Eye (tissue), 1 donor: ENCODE measurements at regions not wholly inside any gene's neighbourhood (a gene's known extent, or its start where the extent isn't known, plus 50 kb on each side); places are given as distances from the start of the nearest gene placed in this dataset.
A peak's percentile ranks its signal among the peaks of the same experiment; 100 is the strongest.

Experiments
- DNase-seq: peaks from one replicate; pipeline ENCODE4 v3.0.0-alpha.2; 2015

- no peak for DNase-seq
Measured at GRCh38 chrX:21056622-21057021, 317.6 kb upstream of the CNKSR2 start.

GRCh38 chrX:21047034-21047455 lies 327.2 kb upstream of the CNKSR2 start:
- DNase-seq: no peak

- peak; percentile 12 for DNase-seq
Measured at GRCh38 chrX:21014326-21014725, 359.9 kb upstream of the CNKSR2 start.

- no peak for DNase-seq
Measured at GRCh38 chrX:21004835-21005234, 369.4 kb upstream of the CNKSR2 start.

- DNase-seq: no peak
Measured at GRCh38 chrX:20995829-20996228, 378.4 kb upstream of the CNKSR2 start.

- DNase-seq: no peak
Measured at GRCh38 chrX:20989361-20989760, 384.9 kb upstream of the CNKSR2 start.

- DNase-seq: no peak
Measured at GRCh38 chrX:20988804-20989203, 385.4 kb upstream of the CNKSR2 start.

- DNase-seq: no peak
Measured at GRCh38 chrX:20988118-20988517, 386.1 kb upstream of the CNKSR2 start.

GRCh38 chrX:20980426-20980825 lies 393.8 kb upstream of the CNKSR2 start:
- no peak for DNase-seq

GRCh38 chrX:20974326-20974725 lies 399.9 kb upstream of the CNKSR2 start:
- no peak for DNase-seq

GRCh38 chrX:20973038-20973437 lies 401.2 kb upstream of the CNKSR2 start:
- no peak for DNase-seq

- DNase-seq: no peak
Measured at GRCh38 chrX:20971250-20971649, 403.0 kb upstream of the CNKSR2 start.

- DNase-seq: no peak
Measured at GRCh38 chrX:20969565-20969964, 404.7 kb upstream of the CNKSR2 start.

GRCh38 chrX:20968996-20969395 lies 405.2 kb upstream of the CNKSR2 start:
- DNase-seq: no peak

GRCh38 chrX:20967725-20968124 lies 406.5 kb upstream of the CNKSR2 start:
- DNase-seq: no peak

- no peak for DNase-seq
Measured at GRCh38 chrX:20965270-20966044, 408.8 kb upstream of the CNKSR2 start.

GRCh38 chrX:20954014-20954413 lies 420.2 kb upstream of the CNKSR2 start:
- no peak for DNase-seq

- no peak for DNase-seq
Measured at GRCh38 chrX:20952180-20952579, 422.0 kb upstream of the CNKSR2 start.

- DNase-seq: no peak
Measured at GRCh38 chrX:20951016-20951810, 423.0 kb upstream of the CNKSR2 start.

GRCh38 chrX:20947411-20947912 lies 426.8 kb upstream of the CNKSR2 start:
- DNase-seq: peak; percentile 3

GRCh38 chrX:20913760-20914159 lies 460.5 kb upstream of the CNKSR2 start:
- DNase-seq: peak; percentile 48

GRCh38 chrX:20906571-20906970 lies 467.6 kb upstream of the CNKSR2 start:
- no peak for DNase-seq

- DNase-seq: no peak
Measured at GRCh38 chrX:20884565-20884964, 489.7 kb upstream of the CNKSR2 start.

- DNase-seq: no peak
Measured at GRCh38 chrX:20863649-20864048, 510.6 kb upstream of the CNKSR2 start.
